ENCODE measurements at regions not wholly inside any gene's neighbourhood (a gene's known extent, or its start where the extent isn't known, plus 50 kb on each side); places are given as distances from the start of the nearest gene placed in this dataset.
A peak's percentile ranks its signal among the peaks of the same experiment; 100 is the strongest.

DNA sequence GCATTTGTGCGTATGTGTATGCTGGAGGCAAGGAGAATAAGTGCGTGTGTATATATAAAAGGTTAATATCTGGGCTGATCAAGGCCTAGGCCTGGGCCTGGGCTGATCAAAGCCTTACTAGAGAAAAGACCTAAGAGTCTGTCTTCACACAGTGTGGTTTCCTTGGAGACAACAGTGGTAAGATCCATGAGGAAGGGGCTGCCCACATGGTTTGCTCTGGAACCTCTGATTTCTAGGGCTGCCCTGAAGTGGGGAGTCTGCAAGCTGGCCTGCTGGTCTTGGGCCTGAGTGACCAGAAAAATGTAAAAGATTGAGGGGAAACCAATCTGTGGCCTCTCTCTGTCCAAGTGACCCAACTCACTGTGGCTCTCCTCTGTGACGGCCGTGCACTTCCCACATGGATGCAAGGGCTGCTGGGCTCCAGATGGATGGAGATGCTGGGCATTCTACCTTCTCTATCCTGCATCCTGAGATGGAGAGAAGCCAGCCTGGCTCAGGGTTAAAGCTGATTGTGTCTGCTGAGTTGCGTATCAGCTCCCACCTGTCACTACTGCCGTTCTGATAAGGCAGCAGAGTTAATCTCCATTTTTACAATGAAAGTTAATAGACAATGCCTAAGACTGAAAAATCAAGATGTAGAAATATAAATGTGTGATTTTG lies 90.3 kb upstream of the NXT1 start:
- H3K9me3 Mint-ChIP-seq = peaks cover 6% of the 10 kb centered on the region
- no peak overlapping the region for H3K27ac Mint-ChIP-seq
- TF ChIP-seq, protein P1, sequence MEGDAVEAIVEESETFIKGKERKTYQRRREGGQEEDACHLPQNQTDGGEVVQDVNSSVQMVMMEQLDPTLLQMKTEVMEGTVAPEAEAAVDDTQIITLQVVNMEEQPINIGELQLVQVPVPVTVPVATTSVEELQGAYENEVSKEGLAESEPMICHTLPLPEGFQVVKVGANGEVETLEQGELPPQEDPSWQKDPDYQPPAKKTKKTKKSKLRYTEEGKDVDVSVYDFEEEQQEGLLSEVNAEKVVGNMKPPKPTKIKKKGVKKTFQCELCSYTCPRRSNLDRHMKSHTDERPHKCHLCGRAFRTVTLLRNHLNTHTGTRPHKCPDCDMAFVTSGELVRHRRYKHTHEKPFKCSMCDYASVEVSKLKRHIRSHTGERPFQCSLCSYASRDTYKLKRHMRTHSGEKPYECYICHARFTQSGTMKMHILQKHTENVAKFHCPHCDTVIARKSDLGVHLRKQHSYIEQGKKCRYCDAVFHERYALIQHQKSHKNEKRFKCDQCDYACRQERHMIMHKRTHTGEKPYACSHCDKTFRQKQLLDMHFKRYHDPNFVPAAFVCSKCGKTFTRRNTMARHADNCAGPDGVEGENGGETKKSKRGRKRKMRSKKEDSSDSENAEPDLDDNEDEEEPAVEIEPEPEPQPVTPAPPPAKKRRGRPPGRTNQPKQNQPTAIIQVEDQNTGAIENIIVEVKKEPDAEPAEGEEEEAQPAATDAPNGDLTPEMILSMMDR (IDR thresholded peaks at IDR 0.05; ENCODE audit: unreplicated experiment in 3 of 3) = no peak
- no peak overlapping the region for H3K4me3 Mint-ChIP-seq
- H3K27me3 Mint-ChIP-seq (ENCODE audit: low read depth) = peaks cover 5% of the 10 kb centered on the region
- H3K36me3 Mint-ChIP-seq (ENCODE audit: low read depth) = no peaks in the 10 kb centered on the region
- H3K4me1 Mint-ChIP-seq = peaks cover 28% of the 10 kb centered on the region

GRCh38 chr20:23258747-23259121 lies 91.9 kb upstream of the NXT1 start:
- Mint-ChIP-seq H3K9me3 (peaks cover 5% of the 10 kb centered on the region), H3K4me1 (peaks cover 34% of the 10 kb centered on the region), H3K27ac (peak overlapping the region in 1 of 3 experiments; percentile 22), H3K4me3 (no peak overlapping the region), H3K36me3 (ENCODE audit: low read depth) (no peaks in the 10 kb centered on the region), H3K27me3 (ENCODE audit: low read depth) (peaks cover 9% of the 10 kb centered on the region)
- TF ChIP-seq, protein P1 (IDR thresholded peaks at IDR 0.05; ENCODE audit: unreplicated experiment in 3 of 3) = no peak

DNA sequence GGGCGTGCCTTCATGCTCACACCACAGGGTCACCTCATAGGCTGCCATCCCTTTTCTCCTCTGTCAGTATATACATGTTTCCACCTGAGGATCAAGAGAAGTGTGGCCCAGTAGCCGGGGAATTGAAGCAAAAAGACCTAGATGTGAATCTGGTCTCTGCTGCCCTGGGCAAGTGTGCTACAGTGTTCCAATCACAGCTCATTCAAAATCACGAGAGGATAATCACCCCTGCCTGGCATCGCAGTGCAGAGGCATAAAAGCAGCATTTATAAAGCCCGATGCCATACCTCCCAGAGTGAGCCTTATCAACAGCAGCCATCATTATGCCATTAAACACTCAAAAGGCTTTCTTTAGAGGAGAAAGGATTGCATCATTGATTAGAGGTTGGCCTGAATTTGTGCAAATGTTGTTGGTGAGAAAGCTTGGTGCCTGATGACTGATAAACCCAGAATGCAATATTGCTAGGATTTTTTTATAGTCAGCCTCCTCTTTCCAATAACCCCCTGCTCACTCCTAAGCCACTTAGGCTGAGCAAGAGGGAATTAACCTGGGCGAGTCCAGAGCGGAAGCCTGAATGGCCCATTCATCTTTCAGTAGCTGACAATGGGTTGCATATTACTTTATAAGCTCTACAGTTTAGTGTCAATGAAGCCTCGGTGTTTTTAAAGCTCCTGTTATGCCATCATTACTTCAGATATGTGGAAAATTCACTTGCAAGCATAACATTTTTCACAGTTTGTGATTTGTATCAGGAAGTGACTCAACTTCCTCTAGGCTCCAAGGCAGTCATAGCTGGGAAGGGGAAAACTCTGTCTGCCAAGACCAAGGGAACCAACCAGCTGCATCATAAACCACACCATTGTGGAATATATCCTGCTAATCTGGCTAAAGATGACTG lies 92.5 kb upstream of the NXT1 start:
- no peak overlapping the region for H3K4me3 Mint-ChIP-seq
- H3K36me3 Mint-ChIP-seq (ENCODE audit: low read depth) = no peaks in the 10 kb centered on the region
- H3K9me3 Mint-ChIP-seq = no peaks in the 10 kb centered on the region
- peak overlapping the region in 1 of 3 experiments; percentile 22 for H3K27ac Mint-ChIP-seq
- TF ChIP-seq, protein P1 (IDR thresholded peaks at IDR 0.05; ENCODE audit: unreplicated experiment in 3 of 3) = no peak
- peaks cover 34% of the 10 kb centered on the region for H3K4me1 Mint-ChIP-seq
- peaks cover 13% of the 10 kb centered on the region for H3K27me3 Mint-ChIP-seq (ENCODE audit: low read depth)

GRCh38 chr20:23257106-23257761 lies 93.4 kb upstream of the NXT1 start:
- no peaks in the 10 kb centered on the region for H3K9me3 Mint-ChIP-seq
- H3K36me3 Mint-ChIP-seq (ENCODE audit: low read depth) = no peaks in the 10 kb centered on the region
- TF ChIP-seq, protein P1 (IDR thresholded peaks at IDR 0.05; ENCODE audit: unreplicated experiment in 3 of 3) = no peak
- H3K27ac Mint-ChIP-seq = no peak overlapping the region
- peaks cover 34% of the 10 kb centered on the region for H3K4me1 Mint-ChIP-seq
- H3K4me3 Mint-ChIP-seq = no peak overlapping the region
- peaks cover 13% of the 10 kb centered on the region for H3K27me3 Mint-ChIP-seq (ENCODE audit: low read depth)

- no peaks in the 10 kb centered on the region for H3K9me3 Mint-ChIP-seq
- peak overlapping the region; percentile 4 to 16 (median 13) for H3K27ac Mint-ChIP-seq
- H3K36me3 Mint-ChIP-seq (ENCODE audit: low read depth) = no peaks in the 10 kb centered on the region
- H3K4me1 Mint-ChIP-seq = peaks cover 34% of the 10 kb centered on the region
- peaks cover 13% of the 10 kb centered on the region for H3K27me3 Mint-ChIP-seq (ENCODE audit: low read depth)
- H3K4me3 Mint-ChIP-seq = no peak overlapping the region
- TF ChIP-seq, protein P1 (IDR thresholded peaks at IDR 0.05; ENCODE audit: unreplicated experiment in 3 of 3) = no peak
These were observed 94.7 kb upstream of the NXT1 start for GRCh38 chr20:23255716-23256385.
